HG02970 (cell line): ENCODE measurements at regions not wholly inside any gene's neighbourhood (a gene's known extent, or its start where the extent isn't known, plus 50 kb on each side); places are given as distances from the start of the nearest gene placed in this dataset.

ENCODE experiments used
- ATAC-seq: cut with Tn5 transposase; IDR thresholded peaks from one replicate; pipeline ENCODE4 v1.9.1; 2021; ENCODE audit warnings: mild to moderate bottlenecking, moderate library complexity, moderate number of reproducible peaks; ENCODE audit not compliant: unreplicated experiment, low FRiP score

DNA sequence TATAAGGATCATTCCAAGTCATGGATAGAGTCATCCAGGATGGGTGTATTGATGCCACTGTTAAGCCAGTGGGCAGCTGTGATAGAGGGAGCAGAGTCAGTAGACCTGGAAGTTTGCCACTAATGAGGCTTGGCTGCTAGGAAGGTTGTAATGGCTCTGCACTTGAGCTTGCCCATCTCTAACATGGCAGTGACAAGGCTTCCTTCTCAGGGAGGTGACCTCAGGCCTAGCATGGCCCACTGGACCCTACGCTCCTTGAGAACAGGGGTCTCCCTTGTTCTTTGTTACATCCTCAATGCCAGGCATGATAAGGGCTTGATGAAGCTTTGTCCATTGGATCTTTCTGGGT lies 155.1 kb downstream of the CD83 start:
- no peak for ATAC-seq

DNA sequence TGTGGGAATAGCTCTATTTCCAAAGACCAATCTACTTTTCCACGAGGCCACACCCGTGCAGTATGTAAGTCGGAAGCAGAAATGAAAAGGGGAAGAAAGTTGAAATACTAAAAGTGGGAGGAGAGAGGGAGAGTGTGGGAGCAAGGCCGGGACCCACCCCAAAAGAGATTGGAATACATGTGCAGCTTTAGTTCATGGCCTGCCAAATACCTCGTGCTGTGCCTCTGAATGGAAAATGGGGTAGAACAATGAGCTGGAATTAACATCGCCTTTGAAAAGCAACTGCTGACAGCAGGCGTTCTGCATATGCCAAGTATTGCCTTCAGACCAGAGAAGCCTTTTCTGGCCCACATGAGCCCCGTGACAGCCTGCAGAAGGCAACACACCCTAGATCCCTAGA lies 155.6 kb downstream of the CD83 start:
- ATAC-seq: no peak

DNA sequence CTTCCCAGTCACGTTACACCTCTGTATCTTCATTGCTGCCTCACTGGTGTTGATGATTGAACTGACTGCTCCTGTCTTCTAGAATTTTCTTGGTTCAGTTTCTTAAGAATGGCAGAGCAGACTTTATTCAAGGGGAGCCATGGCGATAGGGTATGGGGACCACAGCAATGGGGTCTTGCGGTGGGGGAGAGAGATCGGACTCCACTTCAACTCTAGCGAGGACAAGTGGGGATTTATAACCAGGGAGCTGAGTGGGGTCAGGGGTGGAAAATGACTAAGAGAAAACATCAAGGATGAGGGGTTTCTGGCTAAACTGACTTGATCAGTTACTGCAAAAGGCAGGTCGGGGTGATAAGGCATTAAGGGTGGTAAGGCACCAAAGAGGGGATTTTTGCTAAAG lies 156.4 kb downstream of the CD83 start:
- ATAC-seq: no peak

DNA sequence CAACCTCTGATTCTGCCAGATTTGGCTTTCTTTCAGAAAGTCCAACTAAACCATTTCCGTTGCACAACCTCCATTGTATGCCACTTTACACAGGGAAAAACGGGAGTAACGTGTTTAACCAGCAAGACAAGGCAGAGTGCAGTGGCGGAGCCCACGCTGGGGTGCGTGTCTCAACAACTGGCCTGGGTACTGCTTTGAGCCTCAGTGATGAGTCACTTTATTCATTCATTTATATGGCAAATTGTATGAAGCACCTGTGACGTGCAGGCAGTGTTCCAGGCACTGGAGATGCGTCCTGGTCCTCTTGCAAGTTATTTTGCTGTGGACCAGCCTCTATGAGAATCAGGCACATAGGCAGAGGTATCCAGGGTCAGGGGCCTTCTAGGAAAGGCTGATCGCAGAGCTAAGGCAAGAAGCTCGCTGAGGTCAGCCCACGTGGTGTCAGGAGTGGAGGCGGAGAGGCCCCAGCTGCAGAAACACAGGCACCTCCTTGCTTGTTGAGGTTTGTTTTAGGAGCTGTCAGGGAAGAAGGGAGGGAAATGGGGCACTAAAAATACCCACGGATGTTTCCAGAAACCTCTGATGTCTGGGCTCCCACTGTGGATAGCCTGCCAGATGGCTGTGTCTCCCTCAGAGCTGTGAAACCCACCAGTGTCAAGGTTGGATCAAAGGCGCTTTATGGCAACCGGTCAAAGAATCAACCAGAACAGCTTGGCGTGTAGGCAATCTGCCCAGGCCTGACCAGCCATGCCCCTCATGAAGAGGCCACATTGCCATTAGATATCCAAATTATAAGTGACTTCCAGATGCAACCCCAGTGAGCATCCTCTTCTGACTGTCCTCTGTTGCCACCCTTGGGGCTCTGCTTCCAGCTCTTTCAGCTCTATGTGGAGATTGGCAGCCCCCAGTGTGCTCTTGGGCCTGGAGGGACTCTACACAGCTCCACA lies 157.2 kb downstream of the CD83 start:
- ATAC-seq: no peak

DNA sequence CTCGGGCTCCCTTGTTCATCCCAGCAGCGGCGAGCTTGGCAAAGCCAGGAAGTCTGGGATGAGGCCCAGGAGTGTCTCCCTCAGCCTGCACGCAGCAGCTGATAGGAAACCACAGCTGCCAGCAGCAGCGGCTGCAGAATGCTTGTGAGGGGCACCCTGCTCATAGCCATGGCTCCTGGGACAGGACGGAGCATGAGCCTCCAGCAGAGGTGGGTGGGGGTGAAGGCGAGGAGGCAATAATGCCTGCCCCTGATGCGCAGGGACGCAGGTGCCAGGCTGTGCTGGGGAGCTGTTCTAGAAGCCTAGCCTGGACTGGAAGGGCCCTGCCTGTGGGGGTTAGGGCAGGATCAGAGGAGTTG lies 157.9 kb downstream of the CD83 start:
- no peak for ATAC-seq

DNA sequence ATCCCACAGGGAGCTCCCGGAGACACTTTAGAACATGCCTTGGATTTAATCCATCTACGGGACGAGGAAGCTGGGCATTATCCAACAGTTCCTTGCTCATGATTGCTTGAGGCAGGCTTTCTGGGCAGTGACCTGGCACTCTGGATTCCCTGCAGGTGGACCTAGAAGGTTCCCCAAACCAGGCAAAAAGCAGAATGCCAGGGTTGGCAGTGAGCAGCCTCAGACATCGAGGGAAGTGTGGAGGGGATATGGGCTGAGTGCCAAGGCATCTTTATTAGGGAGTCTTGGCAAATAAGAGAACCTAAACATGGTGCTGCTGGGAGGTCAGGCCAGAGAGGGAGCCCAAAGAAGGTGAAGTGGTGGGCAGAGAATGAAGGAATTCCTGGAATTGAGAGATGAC lies 158.5 kb downstream of the CD83 start:
- ATAC-seq: no peak

DNA sequence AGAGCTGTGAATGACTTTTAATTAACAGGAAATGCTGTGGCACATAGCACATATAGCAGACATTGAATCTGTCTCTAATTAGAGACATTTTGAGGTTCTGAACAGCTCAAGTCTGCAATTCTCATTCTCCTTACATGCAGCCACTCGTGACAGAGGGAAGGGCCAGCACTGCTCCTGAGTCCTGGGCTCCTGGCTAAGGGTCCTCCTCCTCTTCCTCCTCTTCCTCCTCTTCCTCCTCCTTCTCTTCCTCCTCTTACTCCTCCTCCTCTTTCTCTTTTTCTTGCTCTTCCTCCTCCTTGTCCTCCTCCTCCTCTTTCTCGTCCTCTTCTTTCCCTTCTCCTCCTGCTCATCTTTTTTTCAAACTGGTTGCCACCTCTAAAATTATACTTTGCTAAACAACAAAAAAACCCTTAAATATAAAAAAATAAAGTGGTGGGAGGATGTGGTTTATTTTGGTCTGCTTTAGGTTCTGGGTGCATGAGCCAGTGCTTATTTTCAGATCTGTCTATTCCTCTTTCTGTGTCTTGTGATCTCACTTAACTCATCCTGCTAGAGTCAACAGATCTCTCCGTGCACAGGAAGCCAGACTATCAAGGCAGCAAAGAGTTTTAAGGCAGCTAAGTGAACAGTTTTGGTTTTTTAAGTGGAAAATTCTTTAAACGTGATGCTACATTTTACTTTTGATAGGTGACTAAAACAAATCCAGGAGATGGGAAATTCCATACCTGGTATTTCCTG lies 159.3 kb downstream of the CD83 start:
- no peak for ATAC-seq

DNA sequence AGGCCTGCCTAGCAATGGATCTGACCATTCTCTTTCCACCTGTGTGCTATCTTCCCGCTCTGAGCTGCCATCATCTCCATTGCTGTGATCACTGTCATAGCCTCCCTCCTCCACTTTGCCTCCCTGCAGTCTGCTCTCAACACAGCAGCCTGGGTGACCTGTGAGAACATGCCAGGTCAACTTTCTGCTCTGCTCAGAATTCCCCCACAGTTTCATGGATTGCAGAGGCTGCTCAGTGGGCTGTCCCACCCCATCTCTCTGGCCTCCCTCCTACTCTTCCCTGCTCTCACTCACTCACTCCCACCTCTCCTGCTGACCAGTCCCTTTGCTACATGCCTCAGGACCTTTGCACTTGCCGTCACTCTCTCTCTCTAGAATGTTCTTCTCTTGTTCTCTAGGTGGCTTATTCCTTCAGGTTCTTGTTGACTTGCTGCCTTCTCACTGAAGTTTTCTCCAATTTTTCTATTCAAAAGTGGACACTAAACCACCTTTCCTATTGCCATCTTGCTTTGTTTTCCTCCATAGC lies 159.9 kb downstream of the CD83 start:
- no peak for ATAC-seq

DNA sequence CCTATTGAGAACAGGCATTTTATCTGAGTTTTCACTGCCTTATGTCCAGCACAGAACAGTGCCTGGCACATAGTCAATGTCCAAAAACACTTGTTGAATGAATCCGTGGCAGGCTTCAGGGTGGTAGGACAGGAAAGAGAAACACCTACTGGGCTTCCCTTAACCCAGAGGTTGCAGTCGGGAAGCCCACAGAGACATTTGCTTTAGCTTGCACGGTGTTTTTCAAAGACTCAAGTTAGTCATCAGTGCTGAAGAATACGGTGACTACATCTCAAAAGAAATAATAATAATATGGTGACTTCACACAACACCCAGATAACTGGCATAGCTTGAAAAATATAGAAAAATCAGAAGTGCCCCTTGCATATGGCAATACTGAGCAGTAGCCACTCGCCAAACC lies 160.4 kb downstream of the CD83 start:
- no peak for ATAC-seq

DNA sequence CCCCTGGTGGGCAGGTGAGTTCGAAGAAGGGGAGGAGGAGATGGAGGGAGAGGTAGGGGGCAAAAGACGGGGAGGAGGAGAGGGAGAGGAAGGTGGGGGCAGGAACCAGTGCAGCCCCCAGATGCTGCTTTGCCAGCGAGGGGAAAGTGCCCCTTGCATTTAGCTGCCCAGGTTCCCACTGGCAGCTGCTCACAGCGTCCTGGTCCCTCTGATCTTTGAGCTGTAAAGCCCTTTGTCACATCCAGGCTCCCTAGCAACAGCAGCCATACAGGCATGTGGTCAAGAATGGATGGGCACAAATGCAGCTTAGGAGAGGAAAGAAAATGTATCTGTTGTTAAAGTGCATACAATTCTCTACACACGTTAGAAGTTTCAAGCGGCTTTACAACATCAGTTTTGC lies 160.9 kb downstream of the CD83 start:
- ATAC-seq: no peak

DNA sequence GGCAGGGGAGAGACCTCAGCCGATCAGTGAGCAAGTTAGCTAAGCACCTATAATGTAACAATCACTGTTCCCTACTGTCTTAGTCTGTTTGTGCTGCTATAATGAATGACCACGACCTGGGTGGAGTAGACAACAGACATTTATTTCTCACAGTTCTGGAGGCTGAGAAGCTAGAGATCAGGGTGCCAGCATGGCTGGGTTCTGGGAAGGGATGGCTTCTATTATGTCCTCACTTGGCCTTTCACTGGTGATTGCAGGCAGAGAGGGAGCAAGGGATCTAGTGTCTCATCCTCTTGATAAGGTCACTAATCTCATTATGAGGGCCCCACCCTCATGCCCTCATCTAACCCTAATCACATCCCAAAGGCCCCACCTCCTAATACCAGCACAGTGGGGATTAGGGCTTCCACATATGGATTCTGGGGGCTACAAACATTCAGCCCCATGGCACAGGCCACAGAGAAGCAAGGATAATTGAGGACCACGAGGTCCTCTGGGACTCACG lies 162.5 kb downstream of the CD83 start:
- no peak for ATAC-seq

DNA sequence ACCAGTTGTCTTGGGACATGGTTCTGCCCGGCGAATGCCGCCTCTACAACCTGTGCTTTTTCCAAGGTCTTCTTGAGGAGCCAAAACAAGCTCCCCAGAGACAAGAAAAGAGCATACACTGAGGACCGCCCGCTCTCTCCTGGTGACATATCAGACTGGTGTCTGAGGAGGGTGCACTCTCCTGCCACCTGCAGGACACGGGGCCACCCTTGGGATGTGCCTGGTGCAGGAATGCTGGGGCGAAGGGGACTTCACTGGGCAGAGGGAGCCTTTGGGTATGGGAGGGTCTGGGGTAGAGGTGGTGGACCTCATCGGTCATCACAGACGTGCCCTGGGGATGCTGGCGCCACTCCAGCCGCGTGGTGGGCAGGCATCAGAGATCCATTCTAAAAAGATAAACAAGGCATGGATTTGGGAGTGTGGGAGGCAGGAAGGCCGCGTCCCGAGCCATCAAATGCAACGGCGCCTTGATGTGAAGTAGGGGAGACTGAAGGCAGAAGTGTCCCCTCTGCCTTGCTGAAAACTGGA lies 163.3 kb downstream of the CD83 start:
- ATAC-seq: no peak

DNA sequence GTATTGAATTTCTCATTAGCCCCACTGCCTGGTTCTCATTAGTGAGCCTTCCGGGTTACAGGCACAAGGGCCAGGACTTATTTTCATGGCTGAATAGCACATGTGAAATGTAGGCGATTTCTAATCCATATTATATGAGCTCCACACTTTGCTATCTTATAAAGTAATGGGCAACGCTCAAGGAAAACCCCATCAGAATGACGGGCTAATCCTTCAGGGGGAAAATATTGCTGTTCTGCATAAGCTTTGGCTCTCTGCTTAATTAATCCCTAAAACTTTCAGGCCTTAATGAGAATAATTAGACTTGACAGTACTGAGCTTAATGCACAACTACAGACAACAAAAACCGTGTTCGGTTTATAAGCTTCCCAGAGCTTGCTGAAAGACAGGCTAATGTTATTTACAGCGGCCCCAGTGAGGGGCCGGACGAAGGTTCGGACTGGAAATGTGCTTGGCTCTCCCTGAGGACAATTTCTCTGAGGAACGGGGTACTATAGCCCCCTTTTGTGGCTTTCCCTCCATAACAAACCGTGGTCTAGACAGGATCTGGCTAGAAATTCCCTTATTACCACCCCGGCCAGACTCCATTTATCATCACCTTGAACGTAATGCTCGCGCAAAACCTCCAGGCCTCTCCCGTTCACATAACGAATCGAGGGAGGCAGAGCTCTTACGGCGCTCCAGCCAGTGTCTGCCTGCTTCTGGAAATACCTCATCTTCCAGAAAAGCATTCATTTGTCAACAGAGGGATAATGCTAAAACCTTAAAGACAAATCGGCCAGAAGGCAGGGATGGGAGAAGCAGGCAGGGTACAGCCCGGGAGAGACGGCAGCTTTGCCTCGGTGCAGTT lies 164.5 kb downstream of the CD83 start:
- no peak for ATAC-seq

DNA sequence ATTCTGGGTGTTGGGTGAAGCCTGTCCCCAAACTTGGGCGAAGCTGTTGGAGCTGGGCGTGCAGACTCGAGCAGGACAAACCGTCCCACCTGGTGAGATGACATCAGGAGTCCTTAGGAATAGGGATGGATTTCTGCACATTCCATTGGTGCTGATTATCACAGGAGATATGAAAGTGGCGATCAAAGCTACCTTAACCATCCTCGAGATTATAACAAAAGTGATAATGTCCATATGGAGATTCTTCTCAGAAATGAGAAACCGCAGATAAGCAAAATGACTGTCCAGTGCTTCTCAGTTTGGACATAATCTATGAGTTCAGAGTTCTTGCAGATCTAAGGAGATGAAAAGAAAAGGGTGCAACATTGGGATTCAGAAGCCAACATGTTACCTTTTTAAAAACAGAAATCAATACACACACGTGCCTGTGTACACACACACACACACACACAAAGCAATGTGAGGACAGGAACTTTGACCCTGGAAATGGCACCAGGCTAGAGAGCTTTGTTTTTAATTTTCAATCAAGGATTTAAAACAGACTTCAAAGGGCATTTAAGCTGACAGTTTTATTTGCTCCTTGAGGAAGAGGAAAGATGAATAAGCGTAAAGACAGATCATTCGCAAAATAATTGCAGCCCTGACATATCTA lies 165.4 kb downstream of the CD83 start:
- no peak for ATAC-seq

DNA sequence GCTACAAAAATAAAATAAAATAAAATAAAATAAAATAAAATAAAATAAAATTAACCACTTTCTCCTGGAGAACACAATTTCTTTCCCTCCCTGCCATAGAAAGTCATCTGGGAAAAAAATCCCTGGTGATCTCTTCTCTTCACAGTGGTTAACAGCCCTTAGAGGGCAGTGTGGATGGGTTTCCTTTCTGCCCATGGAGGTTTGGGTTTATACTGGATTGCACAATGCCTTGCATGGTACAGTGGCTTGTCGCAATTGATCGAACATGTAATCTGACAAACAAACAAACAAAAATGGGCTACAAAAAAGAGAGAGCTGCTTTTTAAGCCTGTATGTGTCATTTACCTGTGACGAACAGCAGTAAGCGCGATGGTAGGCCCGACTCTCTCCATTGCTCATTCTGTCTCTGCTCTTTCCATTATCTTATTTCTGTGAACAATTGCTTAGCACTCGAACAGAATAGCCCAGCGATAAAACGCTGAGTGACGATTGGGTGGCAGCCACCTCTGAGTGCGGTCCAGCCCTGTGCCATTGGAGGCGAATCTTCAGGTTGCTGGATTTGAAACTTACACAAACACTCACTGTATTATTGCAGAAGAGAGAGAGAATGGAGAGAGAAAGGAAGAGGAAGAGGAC lies 166.1 kb downstream of the CD83 start:
- no peak for ATAC-seq

DNA sequence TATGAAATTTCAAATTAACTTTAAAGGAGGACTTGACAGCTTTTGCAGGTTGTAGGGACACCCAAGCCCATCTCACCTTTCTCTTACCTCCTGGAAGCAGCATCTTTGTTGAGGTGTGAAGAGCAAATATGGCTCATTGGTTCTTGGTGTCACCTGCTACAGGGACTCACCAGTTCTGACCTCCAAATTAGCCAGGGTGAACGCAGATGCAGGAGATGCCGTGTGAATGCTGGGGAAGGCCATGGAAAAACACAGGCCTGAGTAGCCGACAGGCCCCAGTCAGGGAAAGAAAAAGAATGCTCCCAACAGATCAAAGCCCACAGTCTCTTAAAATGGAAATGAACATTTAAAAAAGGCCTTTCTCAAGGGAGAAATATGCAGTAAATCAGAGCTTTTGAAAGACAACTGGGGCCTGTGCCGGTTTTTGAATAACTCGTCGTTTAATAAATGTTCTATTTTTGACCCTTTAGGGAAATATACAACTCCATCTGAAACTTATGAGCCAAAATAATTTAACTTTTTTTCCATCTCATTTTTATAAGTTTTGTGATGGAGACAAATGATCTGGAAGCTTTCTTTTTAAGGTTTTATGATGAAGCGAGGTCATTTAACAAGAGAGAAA lies 167.5 kb downstream of the CD83 start:
- ATAC-seq: no peak

DNA sequence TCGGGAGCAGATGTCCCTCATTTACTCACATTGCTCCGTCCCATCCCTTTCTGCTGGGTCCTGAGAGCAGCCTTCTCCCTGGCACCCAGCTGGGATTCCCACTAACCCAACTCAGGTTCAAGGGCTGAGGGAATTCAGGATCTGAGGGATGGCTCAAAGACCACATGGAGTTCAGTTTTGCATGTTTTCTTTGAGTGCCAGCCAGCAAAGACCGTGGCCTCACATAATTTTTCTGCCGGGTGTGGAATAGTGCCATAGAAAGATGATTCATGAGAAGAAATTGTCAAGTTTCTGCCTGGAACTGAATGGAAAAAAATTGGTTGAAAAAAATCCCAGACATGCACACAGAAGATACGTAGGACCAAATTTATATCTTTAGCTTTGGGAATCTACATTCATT lies 168.6 kb downstream of the CD83 start:
- ATAC-seq: no peak

DNA sequence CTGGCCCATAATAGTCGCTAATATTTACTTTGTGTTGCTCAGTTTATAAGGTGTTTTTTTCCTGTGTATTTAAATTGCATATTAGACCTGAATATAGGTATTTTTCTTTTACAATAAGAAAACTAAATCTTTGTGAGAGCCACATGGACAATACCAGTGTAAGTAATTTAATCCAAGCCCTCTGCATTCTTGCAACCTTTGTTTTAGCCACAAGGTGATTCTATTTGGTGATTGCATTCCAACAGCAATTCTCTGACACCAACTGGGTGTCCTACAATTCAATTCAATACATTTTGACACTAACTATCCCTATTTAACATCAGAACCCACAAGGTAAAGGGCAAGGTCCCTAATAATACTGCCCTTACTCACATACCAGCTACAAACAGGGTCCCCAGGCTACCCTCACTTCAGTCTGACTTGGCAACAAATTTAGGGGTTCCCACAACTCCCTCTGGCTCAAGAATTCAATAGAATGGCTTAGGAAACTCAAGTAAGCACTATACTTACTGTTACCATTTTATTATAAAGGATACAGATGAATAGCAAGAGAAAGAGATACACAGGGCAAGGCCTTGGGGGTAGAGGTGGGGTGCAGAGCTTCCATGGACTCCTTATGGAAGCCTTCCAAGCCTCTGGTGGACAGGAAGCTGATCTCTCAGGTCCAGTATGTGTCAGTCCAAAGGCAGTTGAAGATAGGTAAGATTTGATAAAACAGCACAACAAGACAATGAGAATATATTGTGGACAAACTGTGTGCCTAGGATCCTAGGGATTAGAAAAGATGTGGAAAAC lies 169.3 kb downstream of the CD83 start:
- no peak for ATAC-seq
